SIG-M5 treated with dmso at 0.1 percent for 504 hours (cell line): ENCODE measurements at regions not wholly inside any gene's neighbourhood (a gene's known extent, or its start where the extent isn't known, plus 50 kb on each side); places are given as distances from the start of the nearest gene placed in this dataset.
"Not testable (repeated sequence)": the region's sequence is repeated elsewhere in the genome, so short reads cannot be mapped to it uniquely, and the experiment has no call there.

Source experiments
- DNase-seq: peaks from one replicate; lab custom pipeline; 2025; ENCODE audit not compliant: unreplicated experiment; lab: John Stamatoyannopoulos, UW

DNA sequence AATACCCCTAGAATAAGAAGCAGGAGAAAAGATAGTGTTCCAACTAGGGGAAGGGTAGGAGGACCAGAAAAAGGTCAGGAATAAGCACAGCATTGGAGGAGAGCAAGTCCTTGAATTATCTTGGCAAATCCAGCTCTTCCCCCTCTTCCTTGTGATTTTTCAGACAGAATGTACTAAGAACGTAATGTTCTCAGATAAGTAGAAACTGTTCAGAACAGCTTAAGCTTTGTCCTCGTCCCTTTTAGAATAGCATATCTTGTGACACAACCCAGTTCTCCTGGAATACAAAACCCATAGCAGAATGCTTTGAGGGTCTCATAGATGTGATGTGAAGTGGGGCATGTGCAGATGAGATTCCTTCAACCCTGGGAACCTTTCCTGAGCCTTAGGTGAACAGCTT lies 97.4 kb downstream of the EMB start:
- DNase-seq: no peak

DNA sequence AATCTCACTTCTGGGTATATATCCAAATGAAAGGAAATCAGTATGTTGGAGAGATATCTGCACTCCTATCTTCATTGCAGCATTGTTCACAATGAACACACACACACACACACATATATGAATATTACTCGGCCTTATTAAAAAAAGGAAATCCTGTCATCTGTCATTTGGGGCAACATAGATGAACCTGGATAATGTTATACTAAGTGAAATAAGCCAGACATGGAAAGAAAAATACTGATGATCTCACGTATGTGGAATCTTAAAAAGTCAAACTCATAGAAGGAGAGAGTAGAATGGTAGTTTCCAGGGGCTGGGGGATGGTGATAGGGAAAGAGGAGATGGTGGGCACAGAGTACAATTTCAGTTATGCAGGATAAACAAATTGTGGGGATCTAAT lies 100.3 kb downstream of the EMB start:
- DNase-seq: no peak

GRCh38 chr5:50330633-50331032 lies 110.5 kb downstream of the EMB start:
- DNase-seq: not testable (repeated sequence)

- DNase-seq: no peak
Observed at GRCh38 chr5:50328193-50328729, 112.8 kb downstream of the EMB start.

GRCh38 chr5:50325237-50325832 lies 115.8 kb downstream of the EMB start:
- DNase-seq: peak; percentile 54

GRCh38 chr5:50320131-50320749 lies 120.8 kb downstream of the EMB start:
- DNase-seq: peak; percentile 11

GRCh38 chr5:50318220-50318619 lies 122.9 kb downstream of the EMB start:
- DNase-seq: no peak

DNA sequence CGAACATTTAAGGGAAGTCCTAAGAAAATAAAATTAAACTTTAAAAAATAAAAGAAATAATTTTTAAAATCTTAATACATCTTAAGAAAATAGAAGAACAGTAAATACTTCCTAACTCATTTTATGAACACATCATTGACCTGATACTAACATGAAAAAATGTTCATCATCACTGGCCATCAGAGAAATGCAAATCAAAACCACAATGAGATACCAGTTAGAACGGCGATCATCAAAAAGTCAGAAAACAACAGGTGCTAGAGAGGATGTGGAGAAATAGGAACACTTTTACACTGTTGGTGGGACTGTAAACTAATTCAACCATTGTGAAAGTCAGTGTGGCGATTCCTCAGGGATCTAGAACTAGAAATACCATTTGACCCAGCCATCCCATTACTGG lies 134.6 kb downstream of the EMB start:
- not testable (repeated sequence) for DNase-seq

GRCh38 chr5:50302815-50303490 lies 138.1 kb downstream of the EMB start:
- peak; percentile 26 for DNase-seq

- no peak for DNase-seq
Observed at GRCh38 chr5:50301756-50302155, 139.3 kb downstream of the EMB start.

DNA sequence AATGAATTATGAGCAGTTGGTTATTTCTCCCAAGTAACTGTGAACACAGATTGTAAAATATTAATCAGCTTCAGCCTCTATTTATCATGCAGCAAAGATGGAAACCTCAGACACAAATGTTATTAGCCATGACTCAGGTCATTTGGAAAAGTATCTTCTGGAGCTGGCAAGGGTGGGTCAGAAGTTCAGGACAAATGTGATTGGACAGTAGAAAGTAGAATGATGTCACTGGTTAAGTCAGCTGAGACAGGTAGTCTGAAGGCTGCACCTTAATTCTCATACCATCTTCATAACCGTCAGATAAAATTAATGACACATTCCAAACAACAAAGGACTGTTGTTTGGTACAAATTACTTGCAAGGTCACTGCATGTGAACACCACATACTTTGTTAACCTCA lies 140.2 kb downstream of the EMB start:
- no peak for DNase-seq

GRCh38 chr5:50299896-50300295 lies 141.2 kb downstream of the EMB start:
- DNase-seq: no peak

DNA sequence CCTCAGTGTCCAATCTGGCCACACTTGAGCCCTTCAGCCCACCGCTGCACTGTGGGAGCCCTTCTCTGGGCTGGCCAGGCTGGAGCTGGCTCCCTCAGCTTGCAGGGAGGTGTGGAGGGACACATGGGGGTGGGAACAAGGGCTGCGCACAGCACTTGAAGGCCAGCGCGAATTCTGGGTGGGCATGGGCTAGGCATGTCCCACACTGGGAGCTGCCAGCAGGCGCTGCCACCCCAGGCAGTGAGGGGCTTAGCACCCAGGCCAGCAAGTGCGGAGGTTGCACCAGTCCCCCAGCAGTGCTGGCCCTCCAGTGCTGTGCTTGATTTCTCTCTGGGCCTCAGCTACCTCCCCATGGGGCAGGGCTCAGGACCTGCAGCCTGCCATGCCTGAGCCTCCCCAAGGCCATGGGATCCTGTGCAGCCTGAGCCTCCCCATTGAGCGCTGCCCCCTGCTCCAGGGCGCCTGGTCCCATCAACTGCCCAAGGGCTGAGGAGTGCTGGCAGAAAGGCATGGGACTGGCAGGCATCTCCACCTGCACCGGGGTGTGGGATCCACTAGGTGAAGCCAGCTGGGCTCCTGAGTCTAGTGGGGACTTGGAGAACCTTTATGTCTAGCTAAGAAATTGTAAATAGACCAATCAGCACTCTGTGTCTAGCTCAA lies 148.2 kb downstream of the EMB start:
- no peak for DNase-seq

DNA sequence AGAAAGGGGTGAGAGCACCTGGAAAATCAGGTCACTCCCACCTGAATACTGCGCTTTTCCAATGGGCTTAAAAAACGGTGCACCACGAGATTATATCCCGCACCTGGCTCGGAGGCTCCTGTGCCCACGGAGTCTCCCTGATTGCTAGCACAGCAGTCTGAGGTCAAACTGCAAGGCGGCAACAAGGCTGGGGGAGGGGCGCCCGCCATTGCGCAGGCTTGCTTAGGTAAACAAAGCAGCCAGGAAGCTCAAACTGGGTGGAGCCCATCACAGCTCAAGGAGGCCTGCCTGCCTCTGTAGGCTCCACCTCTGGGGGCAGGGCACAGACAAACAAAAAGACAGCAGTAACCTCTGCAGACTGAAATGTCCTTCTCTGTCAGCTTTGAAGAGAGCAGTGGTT lies 160.6 kb downstream of the EMB start:
- DNase-seq: not testable (repeated sequence)
